ENCODE measurements at regions not wholly inside any gene's neighbourhood (a gene's known extent, or its start where the extent isn't known, plus 50 kb on each side); places are given as distances from the start of the nearest gene placed in this dataset.

DNA sequence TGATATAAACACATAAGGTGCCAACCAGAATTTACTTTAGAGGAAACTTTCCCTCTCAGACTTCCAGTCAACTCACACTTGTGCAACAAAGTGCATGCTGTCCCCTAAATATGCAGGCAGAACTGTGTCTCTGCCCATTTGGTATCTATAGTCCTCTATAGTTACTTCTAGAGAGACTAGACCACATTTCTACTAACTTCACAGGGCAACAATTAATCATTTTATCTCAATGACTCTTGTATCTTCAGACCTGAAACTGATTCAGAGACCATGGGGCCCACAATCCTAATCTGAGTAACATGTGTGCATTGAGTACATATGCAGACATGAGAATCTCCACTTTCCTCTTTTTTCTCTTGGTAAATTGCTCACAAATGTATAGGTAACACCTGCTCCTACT is 158.1 kb downstream of the ZNF486 start:
- peak overlapping the region; percentile 45 for H2AFZ ChIP-seq
- no peak overlapping the region for H3K27ac ChIP-seq
- no peak overlapping the region for H3K9ac ChIP-seq
- H3K4me3 ChIP-seq (ENCODE audit: low read depth, low read length): no peak overlapping the region
- TF ChIP-seq, protein P1, sequence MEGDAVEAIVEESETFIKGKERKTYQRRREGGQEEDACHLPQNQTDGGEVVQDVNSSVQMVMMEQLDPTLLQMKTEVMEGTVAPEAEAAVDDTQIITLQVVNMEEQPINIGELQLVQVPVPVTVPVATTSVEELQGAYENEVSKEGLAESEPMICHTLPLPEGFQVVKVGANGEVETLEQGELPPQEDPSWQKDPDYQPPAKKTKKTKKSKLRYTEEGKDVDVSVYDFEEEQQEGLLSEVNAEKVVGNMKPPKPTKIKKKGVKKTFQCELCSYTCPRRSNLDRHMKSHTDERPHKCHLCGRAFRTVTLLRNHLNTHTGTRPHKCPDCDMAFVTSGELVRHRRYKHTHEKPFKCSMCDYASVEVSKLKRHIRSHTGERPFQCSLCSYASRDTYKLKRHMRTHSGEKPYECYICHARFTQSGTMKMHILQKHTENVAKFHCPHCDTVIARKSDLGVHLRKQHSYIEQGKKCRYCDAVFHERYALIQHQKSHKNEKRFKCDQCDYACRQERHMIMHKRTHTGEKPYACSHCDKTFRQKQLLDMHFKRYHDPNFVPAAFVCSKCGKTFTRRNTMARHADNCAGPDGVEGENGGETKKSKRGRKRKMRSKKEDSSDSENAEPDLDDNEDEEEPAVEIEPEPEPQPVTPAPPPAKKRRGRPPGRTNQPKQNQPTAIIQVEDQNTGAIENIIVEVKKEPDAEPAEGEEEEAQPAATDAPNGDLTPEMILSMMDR (IDR thresholded peaks at IDR 0.05): no peak
- no peaks in the 10 kb centered on the region for H3K27me3 ChIP-seq (ENCODE audit: control insufficient read depth, insufficient read depth, low read length)
- H3K9me3 ChIP-seq (ENCODE audit: control insufficient read depth, low read length): no peaks in the 10 kb centered on the region
- H3K4me1 ChIP-seq: peaks cover 8% of the 10 kb centered on the region
- no peak overlapping the region for H3K4me2 ChIP-seq (ENCODE audit: low read length)
- H3K79me2 ChIP-seq: no peaks in the 10 kb centered on the region
- H3K36me3 ChIP-seq (ENCODE audit: control insufficient read depth, insufficient read depth, low read length): no peaks in the 10 kb centered on the region

DNA sequence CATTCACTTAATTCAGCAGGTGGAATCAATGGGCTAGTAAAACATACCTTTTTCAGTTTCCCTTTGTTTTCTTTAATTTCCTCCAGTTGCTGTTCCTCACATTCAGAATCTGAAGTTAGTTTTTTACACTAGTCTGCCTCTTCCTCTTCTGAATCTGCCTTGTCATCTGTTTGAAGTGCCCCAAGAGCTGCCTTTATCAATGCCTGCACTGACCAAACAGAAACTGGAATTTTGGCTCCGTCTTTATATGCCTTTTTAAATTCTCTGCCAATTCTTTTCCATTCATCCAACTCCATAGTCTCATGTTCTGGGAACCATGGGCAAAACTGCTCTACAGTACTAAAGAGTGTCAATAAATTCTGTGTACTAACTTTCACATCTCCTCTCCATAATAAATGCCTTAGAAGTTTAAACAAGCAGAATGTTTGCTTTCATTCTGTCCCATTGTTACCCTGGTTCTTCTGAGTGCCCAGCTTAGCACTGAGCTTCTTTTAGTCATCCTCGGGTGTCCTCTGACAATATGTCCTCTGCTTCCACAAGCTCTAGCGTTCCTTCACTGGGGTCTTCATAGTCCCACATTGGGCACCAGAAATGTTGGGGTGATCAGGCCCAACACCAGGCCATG is 154.2 kb downstream of the ZNF486 start:
- Histone ChIP-seq H3K4me3 (ENCODE audit: low read depth, low read length) (no peak overlapping the region), H2AFZ (peak overlapping the region; percentile 18), H3K4me1 (peaks cover 8% of the 10 kb centered on the region), H3K27me3 (ENCODE audit: control insufficient read depth, insufficient read depth, low read length) (no peaks in the 10 kb centered on the region), H3K27ac (no peak overlapping the region), H3K36me3 (ENCODE audit: control insufficient read depth, insufficient read depth, low read length) (no peaks in the 10 kb centered on the region), H3K9me3 (ENCODE audit: control insufficient read depth, low read length) (no peaks in the 10 kb centered on the region), H3K4me2 (ENCODE audit: low read length) (no peak overlapping the region), H3K79me2 (no peaks in the 10 kb centered on the region), H3K9ac (no peak overlapping the region)
- TF ChIP-seq, protein P1 (IDR thresholded peaks at IDR 0.05): no peak

DNA sequence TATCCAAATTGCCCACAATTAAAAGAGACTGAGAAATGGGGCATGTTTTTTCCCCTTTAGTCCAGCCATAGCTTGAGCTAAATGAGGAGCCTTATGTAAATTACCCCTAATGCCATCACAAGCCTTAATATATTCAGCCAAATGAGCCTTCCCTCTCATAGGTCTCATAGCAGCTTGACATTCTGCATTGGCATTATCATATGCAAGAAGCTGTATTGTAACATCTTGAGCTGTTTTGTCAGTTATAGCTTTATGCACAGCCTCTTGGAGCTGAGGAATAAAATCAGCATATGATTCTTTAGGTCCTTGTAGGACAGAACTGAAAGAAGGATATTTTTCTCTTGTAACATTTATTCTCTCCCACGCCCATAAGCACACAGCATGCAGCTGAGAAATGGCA is 153.2 kb downstream of the ZNF486 start:
- Histone ChIP-seq H3K79me2 (no peaks in the 10 kb centered on the region), H3K4me3 (ENCODE audit: low read depth, low read length) (no peak overlapping the region), H3K27me3 (ENCODE audit: control insufficient read depth, insufficient read depth, low read length) (no peaks in the 10 kb centered on the region), H3K9ac (no peak overlapping the region), H2AFZ (no peak overlapping the region), H3K4me2 (ENCODE audit: low read length) (no peak overlapping the region), H3K36me3 (ENCODE audit: control insufficient read depth, insufficient read depth, low read length) (no peaks in the 10 kb centered on the region), H3K4me1 (peaks cover 8% of the 10 kb centered on the region), H3K9me3 (ENCODE audit: control insufficient read depth, low read length) (no peaks in the 10 kb centered on the region), H3K27ac (no peak overlapping the region)
- TF ChIP-seq, protein P1 (IDR thresholded peaks at IDR 0.05): no peak

DNA sequence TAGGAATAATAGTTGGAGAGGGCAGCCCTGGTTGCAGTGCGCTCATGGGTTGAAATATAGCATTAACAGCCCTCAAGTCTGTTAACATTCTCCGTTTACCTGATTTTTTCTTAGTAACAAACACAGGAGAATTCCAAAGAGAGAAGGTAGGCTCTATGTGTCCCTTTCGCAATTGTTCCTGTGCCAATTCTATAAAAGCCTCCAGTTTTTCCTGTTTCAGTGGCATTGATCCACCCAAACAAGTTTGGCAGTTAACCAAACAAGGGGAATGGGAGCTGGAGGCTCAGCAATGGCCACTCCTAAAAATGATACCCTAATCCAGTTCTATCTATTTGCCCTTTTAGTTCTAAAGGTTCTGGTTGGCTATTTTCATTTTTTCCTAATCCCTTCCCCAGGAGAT is 151.6 kb downstream of the ZNF486 start:
- Histone ChIP-seq H3K79me2 (no peaks in the 10 kb centered on the region), H3K4me3 (ENCODE audit: low read depth, low read length) (no peak overlapping the region), H3K4me2 (ENCODE audit: low read length) (no peak overlapping the region), H3K36me3 (ENCODE audit: control insufficient read depth, insufficient read depth, low read length) (no peaks in the 10 kb centered on the region), H2AFZ (no peak overlapping the region), H3K27ac (no peak overlapping the region), H3K9me3 (ENCODE audit: control insufficient read depth, low read length) (no peaks in the 10 kb centered on the region), H3K4me1 (no peaks in the 10 kb centered on the region), H3K27me3 (ENCODE audit: control insufficient read depth, insufficient read depth, low read length) (no peaks in the 10 kb centered on the region), H3K9ac (no peak overlapping the region)
- TF ChIP-seq, protein P1 (IDR thresholded peaks at IDR 0.05): no peak

DNA sequence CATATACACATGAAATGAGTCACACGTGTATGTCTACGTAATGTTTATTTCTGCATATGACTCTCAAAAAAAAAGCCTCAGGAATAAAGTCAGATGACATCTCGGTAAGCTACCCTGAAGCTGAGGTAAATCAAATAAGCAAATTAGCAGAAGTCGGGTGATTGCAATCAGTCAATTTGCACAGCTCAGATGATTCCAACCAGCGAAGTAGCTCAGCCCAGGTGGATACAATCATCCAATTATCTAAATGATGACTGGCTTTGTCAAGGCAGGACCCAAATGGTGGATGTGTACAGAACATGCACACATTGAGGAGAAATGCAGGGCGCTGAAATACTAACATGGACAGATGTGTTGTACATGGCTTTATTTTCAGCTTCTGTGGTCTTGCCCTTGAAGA is 148.5 kb downstream of the ZNF486 start:
- H3K36me3 ChIP-seq (ENCODE audit: control insufficient read depth, insufficient read depth, low read length): no peaks in the 10 kb centered on the region
- H3K27ac ChIP-seq: no peak overlapping the region
- H3K4me1 ChIP-seq: no peaks in the 10 kb centered on the region
- TF ChIP-seq, protein P1 (IDR thresholded peaks at IDR 0.05): no peak
- no peak overlapping the region for H3K9ac ChIP-seq
- H3K79me2 ChIP-seq: no peaks in the 10 kb centered on the region
- no peaks in the 10 kb centered on the region for H3K27me3 ChIP-seq (ENCODE audit: control insufficient read depth, insufficient read depth, low read length)
- no peak overlapping the region for H3K4me2 ChIP-seq (ENCODE audit: low read length)
- H2AFZ ChIP-seq: no peak overlapping the region
- H3K9me3 ChIP-seq (ENCODE audit: control insufficient read depth, low read length): no peaks in the 10 kb centered on the region
- no peak overlapping the region for H3K4me3 ChIP-seq (ENCODE audit: low read depth, low read length)
